CD14-positive monocyte (primary cell): ENCODE measurements at regions not wholly inside any gene's neighbourhood (a gene's known extent, or its start where the extent isn't known, plus 50 kb on each side); places are given as distances from the start of the nearest gene placed in this dataset.

Source experiments
- DNase-seq, 3 donors: peaks; one replicate each; pipeline ENCODE4 v3.0.0-alpha.2; 2011 to 2022
- H2AFZ ChIP-seq: 2 replicates; pipeline ENCODE4 v1.6.0; 2012; ENCODE audit warnings: mild to moderate bottlenecking, low read depth, low read length, inconsistent platforms; ENCODE audit not compliant: insufficient read depth, poor library complexity, severe bottlenecking
- H3K27ac ChIP-seq, 2 donors: 1 replicate in 1 of 2; 2 replicates in 1 of 2; pipeline ENCODE4 v1.5.1; 2012 to 2013; ENCODE audit warnings: low read length in 2 of 2, control low read depth in 1 of 2, inconsistent platforms in 1 of 2, low read depth in 1 of 2, mild to moderate bottlenecking in 1 of 2
- H3K27me3 ChIP-seq, 2 donors: one replicate each; pipeline versions ENCODE4 v1.6.0 to v1.6.1; 2011 to 2013; ENCODE audit warnings: low read length in 2 of 2; ENCODE audit not compliant: control insufficient read depth in 2 of 2, insufficient read depth in 2 of 2
- H3K36me3 ChIP-seq, 2 donors: replicated peaks in 1 of 2; 1 replicate in 1 of 2; 2 replicates in 1 of 2; pipeline versions ENCODE4 v1.5.1 to v1.6.1; 2012 to 2013; ENCODE audit warnings: low read length in 2 of 2, control low read depth in 1 of 2, inconsistent platforms in 1 of 2, mild to moderate bottlenecking in 1 of 2; ENCODE audit not compliant: insufficient read depth in 2 of 2, control insufficient read depth in 1 of 2
- H3K4me1 ChIP-seq, 2 donors: 1 replicate in 1 of 2; 2 replicates in 1 of 2; pipeline versions ENCODE4 v1.5.1 to v1.6.1; 2012 to 2013; ENCODE audit warnings: low read length in 2 of 2, control low read depth in 1 of 2, inconsistent platforms in 1 of 2, mild to moderate bottlenecking in 1 of 2, moderate library complexity in 1 of 2; ENCODE audit not compliant: insufficient read depth in 2 of 2, control insufficient read depth in 1 of 2
- H3K4me2 ChIP-seq: replicated peaks from 2 replicates; pipeline ENCODE3; 2012; ENCODE audit warnings: low read length, moderate library complexity, mild to moderate bottlenecking; ENCODE audit not compliant: poor library complexity, severe bottlenecking; ENCODE audit errors: extremely low read depth
- H3K4me3 ChIP-seq, 3 experiments: fragments of 200-600 bp in 1 of 3; sonication (generic) in 1 of 3; replicated peaks in 1 of 3; 1 replicate in 2 of 3; 2 replicates in 1 of 3; pipeline ENCODE4 v1.5.1; 2011 to 2013; ENCODE audit warnings: low read length in 3 of 3, mild to moderate bottlenecking in 3 of 3, control low read depth in 2 of 3, low read depth in 2 of 3, inconsistent platforms in 1 of 3, moderate library complexity in 1 of 3
- H3K79me2 ChIP-seq: 2 replicates; pipeline ENCODE4 v1.6.0; 2012; ENCODE audit warnings: mild to moderate bottlenecking, control low read depth, inconsistent platforms, low read length, moderate library complexity; ENCODE audit not compliant: insufficient read depth
- H3K9ac ChIP-seq: 2 replicates; pipeline ENCODE4 v1.6.0; 2017; ENCODE audit warnings: low read length, mild to moderate bottlenecking; ENCODE audit not compliant: insufficient read depth, poor library complexity, severe bottlenecking
- H3K9me3 ChIP-seq, 2 donors: replicated peaks in 1 of 2; 1 replicate in 1 of 2; 2 replicates in 1 of 2; pipeline versions ENCODE4 v1.5.1 to v1.6.1; 2012 to 2013; ENCODE audit warnings: low read length in 2 of 2, control low read depth in 1 of 2; ENCODE audit not compliant: control insufficient read depth in 1 of 2, insufficient read depth in 1 of 2
- H4K20me1 ChIP-seq: 2 replicates; pipeline ENCODE4 v1.6.0; 2012; ENCODE audit warnings: mild to moderate bottlenecking, low read length, control low read depth, moderate library complexity; ENCODE audit not compliant: insufficient read depth
- H3K27ac Mint-ChIP-seq, 7 donors: one replicate each; pipeline ENCODE4 v1.8.0; 2020; ENCODE audit warnings: mild to moderate bottlenecking in 7 of 7, mixed read lengths in 7 of 7, moderate library complexity in 6 of 7, inconsistent platforms in 2 of 7
- H3K27me3 Mint-ChIP-seq, 3 donors: one replicate each; pipeline ENCODE4 v1.8.0; 2021 to 2022; ENCODE audit warnings: low read depth in 3 of 3, mild to moderate bottlenecking in 3 of 3, mixed read lengths in 3 of 3, moderate library complexity in 3 of 3, inconsistent platforms in 1 of 3
- H3K36me3 Mint-ChIP-seq, 2 donors: one replicate each; pipeline ENCODE4 v1.8.0; 2020; ENCODE audit warnings: mixed read lengths in 2 of 2, inconsistent platforms in 1 of 2, mild to moderate bottlenecking in 1 of 2
- H3K4me1 Mint-ChIP-seq: one replicate; pipeline ENCODE4 v1.8.0; 2020; ENCODE audit warnings: mild to moderate bottlenecking, mixed read lengths
- H3K4me3 Mint-ChIP-seq, 2 donors: one replicate each; pipeline ENCODE4 v1.8.0; 2020; ENCODE audit warnings: mild to moderate bottlenecking in 2 of 2, mixed read lengths in 2 of 2, moderate library complexity in 1 of 2
- H3K9me3 Mint-ChIP-seq, 7 donors: one replicate each; pipeline ENCODE4 v1.8.0; 2020 to 2022; ENCODE audit warnings: mixed read lengths in 7 of 7, mild to moderate bottlenecking in 6 of 7, moderate library complexity in 6 of 7, inconsistent platforms in 2 of 7
- CTCF ChIP-seq: fragments of 200-600 bp; IDR thresholded peaks from one replicate; pipeline ENCODE4 v1.8.0; 2022; ENCODE audit warnings: antibody characterized with exemption, mild to moderate bottlenecking
- WGBS: methylation state at CpG from one replicate; pipeline ENCODE4 v1.1.5; 2013; ENCODE audit warnings: missing lambda C conversion rate; ENCODE audit not compliant: insufficient coverage; 5-methylcytosine and 5-hydroxymethylcytosine counted together
- intact Hi-C, 2 donors: fragments of 100-400 bp; cut with micrococcal nuclease; formaldehyde crosslinking; loops; one replicate each; pipeline versions ENCODE4 v1.15.0 to v1.15.1; 2023

GRCh38 chr9:14418301-14418940 lies 104.5 kb upstream of the NFIB start:
- Histone ChIP-seq H3K4me2 (no peak overlapping the region), H3K27ac (no peak overlapping the region), H3K9me3 (no peaks in the 10 kb centered on the region), H3K4me3 (no peak overlapping the region), H3K27me3 (no peaks in the 10 kb centered on the region), H3K36me3 (no peaks in the 10 kb centered on the region), H2AFZ (no peak overlapping the region), H3K9ac (no peak overlapping the region), H4K20me1 (no peaks in the 10 kb centered on the region), H3K4me1 (no peaks in the 10 kb centered on the region), H3K79me2 (no peaks in the 10 kb centered on the region)
- H3K36me3 Mint-ChIP-seq: no peaks in the 10 kb centered on the region
- no peak for TF ChIP-seq CTCF
- no peak for DNase-seq
- no peaks in the 10 kb centered on the region for H3K4me1 Mint-ChIP-seq
- 89% methylated on average over 1 of the region's 5 CpGs for WGBS
- intact Hi-C loops: no loop called here
- no peak overlapping the region for H3K27ac Mint-ChIP-seq
- H3K9me3 Mint-ChIP-seq: peaks cover 0 to 6% (median 0%) of the 10 kb centered on the region in 7 donors
- peaks cover 0 to 2% (median 0%) of the 10 kb centered on the region in 3 donors for H3K27me3 Mint-ChIP-seq
- no peak overlapping the region for H3K4me3 Mint-ChIP-seq

- Mint-ChIP-seq H3K4me3 (no peak overlapping the region), H3K9me3 (peaks cover 0 to 7% (median 0%) of the 10 kb centered on the region in 7 donors), H3K27me3 (peaks cover 0 to 2% (median 0%) of the 10 kb centered on the region in 3 donors), H3K4me1 (no peaks in the 10 kb centered on the region), H3K36me3 (no peaks in the 10 kb centered on the region), H3K27ac (no peak overlapping the region)
- Histone ChIP-seq H4K20me1 (no peaks in the 10 kb centered on the region), H3K4me2 (no peak overlapping the region), H3K27me3 (no peaks in the 10 kb centered on the region), H2AFZ (no peak overlapping the region), H3K36me3 (no peaks in the 10 kb centered on the region), H3K79me2 (no peaks in the 10 kb centered on the region), H3K27ac (no peak overlapping the region), H3K9me3 (no peaks in the 10 kb centered on the region), H3K4me3 (no peak overlapping the region), H3K9ac (no peak overlapping the region), H3K4me1 (no peaks in the 10 kb centered on the region)
- intact Hi-C loops: no loop called here
- DNase-seq: no peak
- TF ChIP-seq CTCF: no peak
- 100% methylated on average over 3 of the region's 3 CpGs for WGBS
Observed at GRCh38 chr9:14417237-14417636, 103.3 kb upstream of the NFIB start.
